ENCODE measurements at regions not wholly inside any gene's neighbourhood (a gene's known extent, or its start where the extent isn't known, plus 50 kb on each side); places are given as distances from the start of the nearest gene placed in this dataset.

- H3K4ac ChIP-seq (ENCODE audit: low read depth, low read length), result no peak overlapping the region
- H2BK5ac ChIP-seq (ENCODE audit: low read length), result no peak overlapping the region
- H3K79me2 ChIP-seq (ENCODE audit: control insufficient read depth, insufficient read depth, low read length), result no peaks in the 10 kb centered on the region
- no peaks in the 10 kb centered on the region for H3K36me3 ChIP-seq (ENCODE audit: control insufficient read depth, insufficient read depth, low read length)
- DNase-seq, result no peak
- no peaks in the 10 kb centered on the region for H3K4me1 ChIP-seq (ENCODE audit: control insufficient read depth, low read depth, low read length)
- no peak overlapping the region for H3K23ac ChIP-seq (ENCODE audit: low read length)
- no peak overlapping the region for H3K4me3 ChIP-seq (ENCODE audit: low read length)
- no CpG with 5 or more reads among the region's 26 CpGs for WGBS (ENCODE audit: extremely low coverage, insufficient coverage, low lambda C conversion rate)
- H3K56ac ChIP-seq (ENCODE audit: low read length), result no peak overlapping the region
- no peak overlapping the region for H2BK120ac ChIP-seq (ENCODE audit: low read depth, low read length)
- no peak overlapping the region for H3K9ac ChIP-seq (ENCODE audit: low read length)
- no peak overlapping the region for H4K8ac ChIP-seq (ENCODE audit: low read depth, low read length)
- no peak overlapping the region for H3K4me2 ChIP-seq (ENCODE audit: low read length)
- H3K79me1 ChIP-seq (ENCODE audit: low read length), result no peaks in the 10 kb centered on the region
- H3K18ac ChIP-seq (ENCODE audit: low read length), result no peak overlapping the region
- no peak overlapping the region for H4K5ac ChIP-seq (ENCODE audit: low read length)
- no peak overlapping the region for H2AK5ac ChIP-seq (ENCODE audit: low read length)
- no peak overlapping the region for H2BK15ac ChIP-seq (replicated peaks; ENCODE audit: low read depth)
- no peaks in the 10 kb centered on the region for H3K27me3 ChIP-seq (ENCODE audit: insufficient read depth, low read length, poor library complexity)
- H3K27ac ChIP-seq (ENCODE audit: low read depth, low read length), result no peak overlapping the region
These were observed 392.7 kb downstream of the THBS2 start for GRCh38 chr6:168860987-168861386.

- Histone ChIP-seq H3K79me2 (ENCODE audit: control insufficient read depth, insufficient read depth, low read length) (no peaks in the 10 kb centered on the region), H3K4me2 (ENCODE audit: low read length) (no peak overlapping the region), H3K18ac (ENCODE audit: low read length) (no peak overlapping the region), H2BK15ac (replicated peaks; ENCODE audit: low read depth) (no peak overlapping the region), H3K23ac (ENCODE audit: low read length) (no peak overlapping the region), H3K4me3 (ENCODE audit: low read length) (no peak overlapping the region), H3K79me1 (ENCODE audit: low read length) (no peaks in the 10 kb centered on the region), H3K9ac (ENCODE audit: low read length) (no peak overlapping the region), H3K27ac (ENCODE audit: low read depth, low read length) (no peak overlapping the region), H3K27me3 (ENCODE audit: insufficient read depth, low read length, poor library complexity) (no peaks in the 10 kb centered on the region), H3K4me1 (ENCODE audit: control insufficient read depth, low read depth, low read length) (no peaks in the 10 kb centered on the region), H2AK5ac (ENCODE audit: low read length) (no peak overlapping the region), H3K56ac (ENCODE audit: low read length) (no peak overlapping the region), H2BK5ac (ENCODE audit: low read length) (no peak overlapping the region), H3K36me3 (ENCODE audit: control insufficient read depth, insufficient read depth, low read length) (no peaks in the 10 kb centered on the region), H3K4ac (ENCODE audit: low read depth, low read length) (no peak overlapping the region), H2BK120ac (ENCODE audit: low read depth, low read length) (no peak overlapping the region), H4K8ac (ENCODE audit: low read depth, low read length) (no peak overlapping the region), H4K5ac (ENCODE audit: low read length) (no peak overlapping the region)
- WGBS (ENCODE audit: extremely low coverage, insufficient coverage, low lambda C conversion rate), result no CpG with 5 or more reads among the region's 16 CpGs
- DNase-seq, result no peak
These were observed 393.3 kb downstream of the THBS2 start for GRCh38 chr6:168860341-168860740.

GRCh38 chr6:168858926-168859325 is 394.7 kb downstream of the THBS2 start:
- H3K9ac ChIP-seq (ENCODE audit: low read length), result no peak overlapping the region
- peak overlapping the region; percentile 40 for H4K8ac ChIP-seq (ENCODE audit: low read depth, low read length)
- H3K18ac ChIP-seq (ENCODE audit: low read length), result no peak overlapping the region
- H3K27ac ChIP-seq (ENCODE audit: low read depth, low read length), result no peak overlapping the region
- no peaks in the 10 kb centered on the region for H3K4me1 ChIP-seq (ENCODE audit: control insufficient read depth, low read depth, low read length)
- no peaks in the 10 kb centered on the region for H3K27me3 ChIP-seq (ENCODE audit: insufficient read depth, low read length, poor library complexity)
- no peak overlapping the region for H3K4me2 ChIP-seq (ENCODE audit: low read length)
- H3K23ac ChIP-seq (ENCODE audit: low read length), result no peak overlapping the region
- no peak overlapping the region for H4K5ac ChIP-seq (ENCODE audit: low read length)
- no peak for DNase-seq
- no peaks in the 10 kb centered on the region for H3K36me3 ChIP-seq (ENCODE audit: control insufficient read depth, insufficient read depth, low read length)
- H3K4ac ChIP-seq (ENCODE audit: low read depth, low read length), result no peak overlapping the region
- no peak overlapping the region for H2BK15ac ChIP-seq (replicated peaks; ENCODE audit: low read depth)
- H2AK5ac ChIP-seq (ENCODE audit: low read length), result no peak overlapping the region
- no peaks in the 10 kb centered on the region for H3K79me1 ChIP-seq (ENCODE audit: low read length)
- no peak overlapping the region for H2BK5ac ChIP-seq (ENCODE audit: low read length)
- no peak overlapping the region for H3K4me3 ChIP-seq (ENCODE audit: low read length)
- no peak overlapping the region for H2BK120ac ChIP-seq (ENCODE audit: low read depth, low read length)
- H3K56ac ChIP-seq (ENCODE audit: low read length), result no peak overlapping the region
- no CpG with 5 or more reads among the region's 3 CpGs for WGBS (ENCODE audit: extremely low coverage, insufficient coverage, low lambda C conversion rate)
- no peaks in the 10 kb centered on the region for H3K79me2 ChIP-seq (ENCODE audit: control insufficient read depth, insufficient read depth, low read length)

DNA sequence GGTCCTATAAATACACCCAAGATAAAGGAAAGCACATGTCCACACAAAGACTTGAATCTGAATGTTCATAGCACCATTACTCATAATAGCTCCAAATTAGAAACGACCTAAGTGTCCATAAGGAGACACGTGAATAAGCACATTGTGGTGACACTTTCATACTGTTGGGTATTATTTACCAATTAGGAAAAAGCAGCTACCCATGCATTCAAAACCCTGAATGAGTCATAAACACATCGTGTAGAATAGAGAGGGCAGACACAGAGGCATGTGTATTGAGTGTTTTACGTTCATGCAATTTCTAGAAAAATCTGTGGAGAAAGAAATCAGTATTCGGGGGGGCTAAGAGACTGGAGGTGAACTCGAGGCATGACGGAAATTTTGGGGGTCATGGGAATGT is 396.7 kb downstream of the THBS2 start:
- H3K4me3 ChIP-seq (ENCODE audit: low read length), result no peak overlapping the region
- no peak overlapping the region for H4K8ac ChIP-seq (ENCODE audit: low read depth, low read length)
- no peak overlapping the region for H4K5ac ChIP-seq (ENCODE audit: low read length)
- no peak overlapping the region for H3K27ac ChIP-seq (ENCODE audit: low read depth, low read length)
- no peaks in the 10 kb centered on the region for H3K27me3 ChIP-seq (ENCODE audit: insufficient read depth, low read length, poor library complexity)
- no peaks in the 10 kb centered on the region for H3K79me2 ChIP-seq (ENCODE audit: control insufficient read depth, insufficient read depth, low read length)
- no peaks in the 10 kb centered on the region for H3K79me1 ChIP-seq (ENCODE audit: low read length)
- no peak overlapping the region for H2AK5ac ChIP-seq (ENCODE audit: low read length)
- H3K4me2 ChIP-seq (ENCODE audit: low read length), result no peak overlapping the region
- no peak for DNase-seq
- H2BK15ac ChIP-seq (replicated peaks; ENCODE audit: low read depth), result no peak overlapping the region
- H2BK120ac ChIP-seq (ENCODE audit: low read depth, low read length), result no peak overlapping the region
- H3K23ac ChIP-seq (ENCODE audit: low read length), result no peak overlapping the region
- no CpG with 5 or more reads among the region's 7 CpGs for WGBS (ENCODE audit: extremely low coverage, insufficient coverage, low lambda C conversion rate)
- no peak overlapping the region for H2BK5ac ChIP-seq (ENCODE audit: low read length)
- H3K4me1 ChIP-seq (ENCODE audit: control insufficient read depth, low read depth, low read length), result no peaks in the 10 kb centered on the region
- no peak overlapping the region for H3K9ac ChIP-seq (ENCODE audit: low read length)
- no peak overlapping the region for H3K56ac ChIP-seq (ENCODE audit: low read length)
- H3K18ac ChIP-seq (ENCODE audit: low read length), result no peak overlapping the region
- H3K36me3 ChIP-seq (ENCODE audit: control insufficient read depth, insufficient read depth, low read length), result no peaks in the 10 kb centered on the region
- no peak overlapping the region for H3K4ac ChIP-seq (ENCODE audit: low read depth, low read length)

DNA sequence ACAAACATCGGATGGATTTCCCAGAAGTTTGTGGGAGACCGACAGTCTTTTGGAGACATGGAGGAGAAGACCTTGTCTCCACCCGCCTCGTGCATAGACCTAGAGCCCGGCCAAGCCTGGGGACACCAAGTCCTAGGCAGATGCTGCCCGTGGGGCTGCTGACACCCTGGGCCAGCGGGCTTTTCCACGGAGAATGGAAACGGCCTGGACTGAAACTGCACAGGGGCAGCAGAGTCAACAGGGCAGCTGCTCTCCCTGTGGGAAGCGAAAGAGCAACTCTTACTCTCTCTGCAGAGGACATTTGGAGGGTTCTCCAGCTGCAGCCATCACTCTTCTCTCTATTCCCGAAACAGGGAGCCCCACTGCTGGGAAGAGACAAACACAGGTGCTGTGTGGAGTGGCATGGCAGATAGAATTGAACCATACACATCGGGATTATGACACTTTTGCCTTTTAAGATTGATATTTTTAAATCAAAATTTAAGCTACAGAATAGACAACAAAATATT is 401.2 kb downstream of the THBS2 start:
- Histone ChIP-seq H4K8ac (ENCODE audit: low read depth, low read length) (no peak overlapping the region), H3K27me3 (ENCODE audit: insufficient read depth, low read length, poor library complexity) (no peaks in the 10 kb centered on the region), H3K9ac (ENCODE audit: low read length) (no peak overlapping the region), H3K23ac (ENCODE audit: low read length) (no peak overlapping the region), H4K5ac (ENCODE audit: low read length) (no peak overlapping the region), H3K79me2 (ENCODE audit: control insufficient read depth, insufficient read depth, low read length) (no peaks in the 10 kb centered on the region), H3K4me1 (ENCODE audit: control insufficient read depth, low read depth, low read length) (no peaks in the 10 kb centered on the region), H2BK15ac (replicated peaks; ENCODE audit: low read depth) (no peak overlapping the region), H3K4me3 (ENCODE audit: low read length) (no peak overlapping the region), H3K79me1 (ENCODE audit: low read length) (no peaks in the 10 kb centered on the region), H3K27ac (ENCODE audit: low read depth, low read length) (no peak overlapping the region), H2AK5ac (ENCODE audit: low read length) (no peak overlapping the region), H3K4ac (ENCODE audit: low read depth, low read length) (no peak overlapping the region), H3K18ac (ENCODE audit: low read length) (no peak overlapping the region), H3K36me3 (ENCODE audit: control insufficient read depth, insufficient read depth, low read length) (no peaks in the 10 kb centered on the region), H2BK120ac (ENCODE audit: low read depth, low read length) (no peak overlapping the region), H3K56ac (ENCODE audit: low read length) (no peak overlapping the region), H2BK5ac (ENCODE audit: low read length) (no peak overlapping the region), H3K4me2 (ENCODE audit: low read length) (no peak overlapping the region)
- WGBS (ENCODE audit: extremely low coverage, insufficient coverage, low lambda C conversion rate), result no CpG with 5 or more reads among the region's 12 CpGs
- no peak for DNase-seq
